ENCODE measurements at regions not wholly inside any gene's neighbourhood (a gene's known extent, or its start where the extent isn't known, plus 50 kb on each side); places are given as distances from the start of the nearest gene placed in this dataset.

- H3K4me3 ChIP-seq (ENCODE audit: low read depth, low read length): no peak overlapping the region
- TF ChIP-seq CTCF (IDR thresholded peaks at IDR 0.05; ENCODE audit: insufficient read depth, low read depth, low read length): no peak
- no peak for DNase-seq (ENCODE audit: low read depth)
These were observed 141.3 kb downstream of the CYB561 start for GRCh38 chr17:63304704-63305261.

- no peak overlapping the region for H3K4me3 ChIP-seq (ENCODE audit: low read depth, low read length)
- no peak for DNase-seq (ENCODE audit: low read depth)
- no peak for TF ChIP-seq CTCF (IDR thresholded peaks at IDR 0.05; ENCODE audit: insufficient read depth, low read depth, low read length)
These were observed 140.2 kb downstream of the CYB561 start for GRCh38 chr17:63305857-63306256.

GRCh38 chr17:63306855-63307254 lies 139.3 kb downstream of the CYB561 start:
- TF ChIP-seq CTCF (IDR thresholded peaks at IDR 0.05; ENCODE audit: insufficient read depth, low read depth, low read length): no peak
- no peak for DNase-seq (ENCODE audit: low read depth)
- H3K4me3 ChIP-seq (ENCODE audit: low read depth, low read length): no peak overlapping the region

GRCh38 chr17:63308272-63308671 lies 137.8 kb downstream of the CYB561 start:
- H3K4me3 ChIP-seq (ENCODE audit: low read depth, low read length): no peak overlapping the region
- no peak for DNase-seq (ENCODE audit: low read depth)
- TF ChIP-seq CTCF (IDR thresholded peaks at IDR 0.05; ENCODE audit: insufficient read depth, low read depth, low read length): no peak

- no peak overlapping the region for H3K4me3 ChIP-seq (ENCODE audit: low read depth, low read length)
- TF ChIP-seq CTCF (IDR thresholded peaks at IDR 0.05; ENCODE audit: insufficient read depth, low read depth, low read length): no peak
- DNase-seq (ENCODE audit: low read depth): no peak
These were observed 137.1 kb downstream of the CYB561 start for GRCh38 chr17:63309021-63309420.

GRCh38 chr17:63311416-63311937 lies 134.6 kb downstream of the CYB561 start:
- no peak for TF ChIP-seq CTCF (IDR thresholded peaks at IDR 0.05; ENCODE audit: insufficient read depth, low read depth, low read length)
- H3K4me3 ChIP-seq (ENCODE audit: low read depth, low read length): no peak overlapping the region
- DNase-seq (ENCODE audit: low read depth): no peak

- DNase-seq (ENCODE audit: low read depth): no peak
- H3K4me3 ChIP-seq (ENCODE audit: low read depth, low read length): no peak overlapping the region
- TF ChIP-seq CTCF (IDR thresholded peaks at IDR 0.05; ENCODE audit: insufficient read depth, low read depth, low read length): no peak
These were observed 131.3 kb downstream of the CYB561 start for GRCh38 chr17:63314761-63315160.

All from fibroblast of villous mesenchyme (primary cell).